SK-N-SH treated with all-trans-retinoic acid at 6 μM for 48 hours (cell line): ENCODE measurements at regions not wholly inside any gene's neighbourhood (a gene's known extent, or its start where the extent isn't known, plus 50 kb on each side); places are given as distances from the start of the nearest gene placed in this dataset.

Source experiments
- ISL1 ChIP-seq: fragments of 250-450 bp; sonication (Bioruptor Pico); IDR thresholded peaks from 2 replicates; pipeline ENCODE4 v2.1.2; 2022; ENCODE audit warnings: mild to moderate bottlenecking, moderate library complexity
- SNAI2 ChIP-seq: fragments of 250-450 bp; sonication (Bioruptor Pico); IDR thresholded peaks from 2 replicates; pipeline ENCODE4 v1.5.0; 2020; ENCODE audit warnings: mild to moderate bottlenecking, moderate library complexity
- ZC3H10 ChIP-seq: fragments of 250-450 bp; sonication (Bioruptor Pico); IDR thresholded peaks from 2 replicates; pipeline ENCODE4 v1.5.1; 2021; ENCODE audit warnings: mild to moderate bottlenecking, moderate library complexity
- ZNF70 ChIP-seq: fragments of 450-650 bp; formaldehyde crosslinking; IDR thresholded peaks from 2 replicates; pipeline ENCODE4 v1.5.0; 2020; ENCODE audit warnings: mild to moderate bottlenecking, moderate library complexity
- TF ChIP-seq, protein P1 (sequence below): fragments of 250-450 bp; sonication (Bioruptor Pico); IDR thresholded peaks from 2 replicates; pipeline ENCODE4 v1.8.0; 2020; ENCODE audit warnings: mild to moderate bottlenecking, moderate library complexity, borderline replicate concordance
- TF ChIP-seq, protein P2 (sequence below): fragments of 250-450 bp; sonication (Bioruptor Pico); IDR thresholded peaks from 2 replicates; pipeline ENCODE4 v1.5.1; 2021; ENCODE audit warnings: mild to moderate bottlenecking, moderate library complexity

DNA sequence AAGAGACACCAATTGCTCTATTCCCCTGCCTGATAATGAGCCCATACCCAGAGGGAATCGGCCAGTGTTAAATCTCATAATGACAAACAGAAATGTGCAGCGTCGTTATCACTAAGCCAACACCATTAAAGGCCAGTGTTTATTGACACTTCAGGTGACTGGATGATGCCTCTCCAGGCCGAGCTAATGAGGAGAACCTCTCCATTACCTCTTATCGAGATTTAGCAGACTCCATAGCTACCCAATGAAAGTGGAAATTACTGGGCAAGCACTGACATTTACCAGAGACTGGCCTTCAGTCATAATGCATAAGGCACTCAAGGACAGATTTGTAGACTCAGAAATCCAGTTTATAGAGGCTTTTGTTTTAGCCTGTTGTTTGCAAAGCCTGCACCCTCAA lies 669.5 kb downstream of the MAFB start:
- TF ChIP-seq, protein P1, sequence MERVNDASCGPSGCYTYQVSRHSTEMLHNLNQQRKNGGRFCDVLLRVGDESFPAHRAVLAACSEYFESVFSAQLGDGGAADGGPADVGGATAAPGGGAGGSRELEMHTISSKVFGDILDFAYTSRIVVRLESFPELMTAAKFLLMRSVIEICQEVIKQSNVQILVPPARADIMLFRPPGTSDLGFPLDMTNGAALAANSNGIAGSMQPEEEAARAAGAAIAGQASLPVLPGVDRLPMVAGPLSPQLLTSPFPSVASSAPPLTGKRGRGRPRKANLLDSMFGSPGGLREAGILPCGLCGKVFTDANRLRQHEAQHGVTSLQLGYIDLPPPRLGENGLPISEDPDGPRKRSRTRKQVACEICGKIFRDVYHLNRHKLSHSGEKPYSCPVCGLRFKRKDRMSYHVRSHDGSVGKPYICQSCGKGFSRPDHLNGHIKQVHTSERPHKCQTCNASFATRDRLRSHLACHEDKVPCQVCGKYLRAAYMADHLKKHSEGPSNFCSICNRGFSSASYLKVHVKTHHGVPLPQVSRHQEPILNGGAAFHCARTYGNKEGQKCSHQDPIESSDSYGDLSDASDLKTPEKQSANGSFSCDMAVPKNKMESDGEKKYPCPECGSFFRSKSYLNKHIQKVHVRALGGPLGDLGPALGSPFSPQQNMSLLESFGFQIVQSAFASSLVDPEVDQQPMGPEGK (CRISPR knock-in tag), result no peak
- TF ChIP-seq ZC3H10 (CRISPR knock-in tag), result no peak
- TF ChIP-seq ZNF70 (CRISPR knock-in tag), result no peak
- TF ChIP-seq SNAI2 (CRISPR knock-in tag), result no peak
- TF ChIP-seq ISL1 (CRISPR knock-in tag), result no peak
- TF ChIP-seq, protein P2, sequence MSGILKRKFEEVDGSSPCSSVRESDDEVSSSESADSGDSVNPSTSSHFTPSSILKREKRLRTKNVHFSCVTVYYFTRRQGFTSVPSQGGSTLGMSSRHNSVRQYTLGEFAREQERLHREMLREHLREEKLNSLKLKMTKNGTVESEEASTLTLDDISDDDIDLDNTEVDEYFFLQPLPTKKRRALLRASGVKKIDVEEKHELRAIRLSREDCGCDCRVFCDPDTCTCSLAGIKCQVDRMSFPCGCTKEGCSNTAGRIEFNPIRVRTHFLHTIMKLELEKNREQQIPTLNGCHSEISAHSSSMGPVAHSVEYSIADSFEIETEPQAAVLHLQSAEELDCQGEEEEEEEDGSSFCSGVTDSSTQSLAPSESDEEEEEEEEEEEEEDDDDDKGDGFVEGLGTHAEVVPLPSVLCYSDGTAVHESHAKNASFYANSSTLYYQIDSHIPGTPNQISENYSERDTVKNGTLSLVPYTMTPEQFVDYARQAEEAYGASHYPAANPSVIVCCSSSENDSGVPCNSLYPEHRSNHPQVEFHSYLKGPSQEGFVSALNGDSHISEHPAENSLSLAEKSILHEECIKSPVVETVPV (CRISPR knock-in tag), result no peak
